ENCODE measurements at regions not wholly inside any gene's neighbourhood (a gene's known extent, or its start where the extent isn't known, plus 50 kb on each side); places are given as distances from the start of the nearest gene placed in this dataset.
A peak's percentile ranks its signal among the peaks of the same experiment; 100 is the strongest.
"Not testable (repeated sequence)": the region's sequence is repeated elsewhere in the genome, so short reads cannot be mapped to it uniquely, and the experiment has no call there.

DNA sequence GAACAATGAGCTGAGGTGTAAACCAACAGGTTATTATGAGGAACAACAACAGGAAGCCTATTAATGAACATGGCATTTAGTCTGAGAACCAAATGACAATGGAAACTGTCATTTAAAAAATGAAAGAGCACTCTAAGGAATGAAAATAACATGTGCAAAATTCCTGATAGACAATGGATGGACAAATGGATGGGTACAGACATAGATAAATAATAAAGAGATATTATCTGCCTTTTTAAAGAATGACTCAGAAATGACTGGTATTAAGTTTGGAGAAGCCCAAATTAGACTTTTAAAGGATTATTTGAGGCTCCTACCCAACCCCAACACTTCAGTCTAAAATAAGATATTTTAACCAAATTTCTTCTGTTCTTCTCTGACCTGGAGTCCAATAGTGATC, 650.5 kb upstream of the ZNF385D start:
- DNase-seq = no peak

DNA sequence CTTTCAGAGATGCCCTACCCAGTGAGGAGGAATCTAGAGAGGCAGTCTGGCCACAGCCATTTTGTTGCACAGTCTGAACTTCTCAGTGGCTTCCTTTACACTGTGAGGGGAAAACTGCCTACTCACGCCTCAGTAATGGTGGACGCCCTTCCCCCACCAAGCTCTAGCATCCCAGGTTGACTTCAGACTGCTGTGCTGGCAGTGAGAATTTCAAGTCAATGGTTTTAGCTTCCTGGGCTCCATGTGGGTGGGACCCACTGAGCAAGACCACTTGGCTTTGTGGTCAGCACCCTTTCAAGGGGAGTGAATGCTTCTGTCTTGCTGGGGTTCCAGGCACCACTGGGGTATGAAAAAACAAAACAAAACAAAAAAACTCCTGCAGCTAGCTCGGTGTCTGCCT, 663.2 kb upstream of the ZNF385D start:
- no peak for DNase-seq

DNA sequence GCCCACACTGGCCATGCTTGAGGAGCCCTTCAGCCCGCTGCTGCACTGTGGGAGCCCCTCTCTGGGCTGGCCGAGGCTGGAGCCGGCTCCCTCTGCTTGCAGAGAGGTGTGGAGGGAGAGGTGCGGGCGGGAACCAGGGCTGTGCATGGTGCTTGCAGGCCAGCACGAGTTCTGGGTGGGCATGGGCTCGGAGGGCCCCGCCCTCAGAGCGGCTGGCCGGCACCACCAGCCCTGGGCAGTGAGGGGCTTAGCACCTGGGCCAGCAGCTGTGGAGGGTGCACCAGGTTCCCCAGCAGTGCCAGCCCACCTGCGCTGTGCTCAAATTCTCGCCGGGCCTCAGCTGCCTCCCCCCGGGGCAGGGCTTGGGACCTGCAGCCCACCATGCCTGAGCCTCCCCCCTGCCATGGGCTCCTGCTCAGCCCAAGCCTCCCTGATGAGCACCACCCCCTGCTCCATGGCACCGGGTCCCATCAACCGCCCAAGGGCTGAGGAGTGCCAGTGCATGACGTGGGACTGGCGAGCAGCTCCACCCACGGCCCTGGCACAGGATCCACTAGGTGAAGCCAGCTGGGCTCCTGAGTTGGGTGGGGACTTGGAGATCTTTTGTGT, 665.9 kb upstream of the ZNF385D start:
- DNase-seq = not testable (repeated sequence)

DNA sequence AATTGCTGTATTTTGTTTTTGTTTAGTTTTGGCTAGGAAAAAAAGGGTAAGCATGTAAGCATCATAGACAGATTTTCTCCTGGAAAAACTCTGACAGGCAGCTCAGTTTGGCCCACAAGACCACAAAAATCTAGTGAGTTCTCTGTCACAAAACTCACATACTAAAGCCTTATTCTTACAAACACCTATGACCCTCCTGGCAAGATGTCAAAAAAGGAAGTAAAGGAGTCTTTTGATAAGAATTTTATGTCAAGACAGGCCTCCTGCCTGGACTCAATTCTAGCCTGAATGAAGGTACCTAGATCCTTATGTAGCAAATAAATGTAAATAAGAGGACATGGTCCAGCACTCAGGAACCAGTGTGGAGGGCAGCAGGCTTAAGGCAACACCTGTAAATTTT, 668.3 kb upstream of the ZNF385D start:
- DNase-seq = no peak

DNA sequence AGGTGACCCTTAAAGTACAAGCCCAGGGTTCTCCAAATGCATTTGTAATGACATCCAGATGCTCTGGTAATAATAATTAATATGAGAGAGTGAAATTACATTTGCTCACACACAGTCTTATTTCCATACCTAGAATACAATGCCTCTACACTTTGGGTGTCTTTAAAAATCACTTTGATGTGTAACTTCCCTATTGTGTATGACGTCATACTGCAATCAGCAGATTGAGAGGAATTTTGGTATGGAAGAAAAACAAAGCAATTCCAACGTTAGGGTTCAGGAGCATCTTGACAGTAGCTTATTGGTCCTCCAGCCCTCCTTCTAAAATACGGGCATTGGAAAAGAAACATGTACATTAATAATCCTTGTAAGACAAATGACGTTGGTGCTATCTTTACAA, 670.6 kb upstream of the ZNF385D start:
- DNase-seq = no peak

DNA sequence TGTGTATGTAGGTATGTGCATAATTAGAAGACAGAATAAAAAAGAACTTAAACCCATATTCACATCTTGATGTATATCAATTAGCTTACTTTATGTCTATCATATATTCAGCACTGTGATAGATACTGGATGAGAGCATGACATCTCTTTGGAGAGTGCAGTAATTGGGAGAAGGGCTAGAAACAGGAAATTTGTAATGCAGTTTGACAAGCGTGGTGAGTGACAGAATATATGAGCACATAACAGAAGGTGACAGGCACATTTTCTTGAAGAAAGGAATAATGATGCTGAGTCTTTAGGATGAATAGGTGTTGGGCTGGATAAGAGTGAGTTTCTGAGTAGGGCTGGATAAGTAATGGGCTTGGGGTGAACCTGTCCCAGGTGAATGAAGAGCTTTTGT, 680.3 kb upstream of the ZNF385D start:
- no peak for DNase-seq

DNA sequence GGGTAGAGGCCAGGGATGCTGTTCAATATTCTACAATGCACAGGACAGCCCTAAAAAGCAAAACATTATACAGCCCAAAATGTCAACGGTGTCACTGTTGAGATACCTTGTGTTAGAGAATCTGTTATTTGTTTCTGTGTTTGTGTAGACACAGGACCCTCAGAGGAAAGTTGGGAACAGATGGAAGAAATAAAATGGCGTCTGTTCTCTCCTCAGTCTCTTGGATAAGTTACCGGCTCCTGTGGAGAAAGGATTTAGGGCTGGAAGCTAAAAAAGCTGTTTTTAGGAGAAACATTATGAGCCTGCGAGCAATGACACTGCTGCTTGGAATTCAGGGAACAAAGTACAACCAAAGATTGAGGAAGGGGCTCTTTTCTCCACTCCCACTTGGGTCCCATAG, 688.6 kb upstream of the ZNF385D start:
- no peak for DNase-seq

DNA sequence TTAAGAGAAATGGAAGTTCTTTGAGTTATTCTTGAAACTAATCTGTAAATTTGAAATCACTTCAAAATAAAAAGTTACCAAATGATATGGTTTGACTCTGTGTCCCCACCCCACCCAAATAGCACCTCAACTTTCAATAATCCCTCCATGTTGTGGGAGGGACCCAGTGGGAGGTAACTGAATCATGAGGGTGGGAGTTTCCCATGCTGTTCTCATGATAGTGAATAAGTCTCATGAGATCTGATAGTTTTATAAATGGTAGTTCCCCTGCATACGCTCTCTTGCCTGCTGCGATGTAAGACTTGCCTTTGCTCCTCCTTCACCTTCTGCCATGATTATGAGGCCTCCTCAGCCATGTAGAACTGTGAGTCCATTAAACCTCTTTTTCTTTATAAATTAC, 690.7 kb upstream of the ZNF385D start:
- no peak for DNase-seq

DNA sequence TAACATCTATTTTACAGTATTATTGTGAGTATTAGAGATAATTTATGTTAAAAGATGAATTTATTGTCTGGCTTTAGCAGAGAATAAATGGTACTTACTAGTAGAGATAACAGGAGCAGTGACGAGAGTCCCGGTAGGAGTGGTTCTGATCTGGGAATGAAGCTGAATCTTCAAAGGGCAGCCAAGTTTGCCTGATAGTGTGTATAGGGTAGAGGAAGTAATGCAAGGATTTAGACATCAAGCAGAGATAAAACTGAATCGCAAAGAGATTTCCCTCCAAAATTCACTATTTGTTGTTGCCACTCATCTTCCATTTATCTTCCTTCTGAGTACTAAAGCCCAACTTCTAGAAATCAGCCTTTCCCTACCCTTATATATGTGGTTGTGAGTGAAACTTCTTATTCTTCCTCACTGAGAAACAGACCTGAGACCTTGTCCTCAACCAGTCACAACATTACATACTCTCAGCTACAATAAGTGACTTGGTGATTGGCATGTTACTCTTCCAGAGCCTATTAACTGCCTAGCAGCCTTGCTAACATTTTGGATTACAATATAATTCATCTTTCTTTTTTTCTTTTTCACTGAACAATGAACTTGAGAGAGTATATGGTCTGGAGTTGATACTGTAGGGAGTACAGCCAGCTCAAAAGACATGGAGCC, 692.7 kb upstream of the ZNF385D start:
- no peak for DNase-seq

DNA sequence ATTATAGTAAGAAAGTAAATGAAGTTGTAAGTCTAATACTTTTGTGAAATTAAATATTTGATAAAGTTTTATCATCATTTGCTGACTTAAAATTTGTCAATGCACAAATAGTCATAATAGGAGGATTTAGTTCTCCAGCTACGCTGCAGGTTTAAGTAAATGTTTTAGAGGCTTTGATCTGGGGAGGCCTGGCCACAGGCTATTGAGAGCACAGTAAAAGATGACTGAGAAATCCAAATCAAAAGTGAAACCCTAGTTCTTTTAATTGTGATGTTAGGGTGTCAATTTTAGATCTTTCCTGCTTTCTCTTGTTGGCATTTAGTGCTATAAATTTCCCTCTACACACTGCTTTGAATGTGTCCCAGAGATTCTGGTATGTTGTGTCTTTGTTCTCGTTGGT, 694.3 kb upstream of the ZNF385D start:
- DNase-seq = not testable (repeated sequence)

DNA sequence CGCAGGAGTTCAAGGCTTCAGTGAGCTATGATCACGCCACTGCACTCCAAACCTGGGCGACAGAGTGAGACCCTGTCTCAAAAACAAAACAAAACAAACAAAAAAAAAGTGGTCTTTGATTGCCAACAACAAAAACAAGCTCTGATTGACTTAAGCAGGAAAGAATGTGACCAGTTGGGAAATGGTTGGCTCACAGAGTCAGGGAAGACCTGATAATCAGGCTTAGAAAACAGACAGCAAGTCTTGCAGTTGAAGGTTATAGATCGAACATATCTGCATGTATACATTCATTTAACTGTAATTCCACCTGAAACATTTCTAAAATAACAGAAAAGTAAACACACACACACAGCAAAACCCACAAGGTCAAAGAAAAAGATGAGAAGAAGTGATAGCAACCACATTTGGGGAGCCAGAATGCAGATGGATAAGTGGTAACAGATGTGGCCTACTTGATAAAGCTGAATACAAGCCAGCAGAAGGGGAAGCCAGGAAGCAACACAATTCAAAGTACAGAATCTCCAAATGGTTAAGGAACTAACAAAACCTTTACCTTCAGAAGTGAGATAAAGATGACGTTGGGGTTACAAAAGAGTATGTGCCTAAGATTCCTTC, 699.9 kb upstream of the ZNF385D start:
- peak; percentile 0 for DNase-seq

DNA sequence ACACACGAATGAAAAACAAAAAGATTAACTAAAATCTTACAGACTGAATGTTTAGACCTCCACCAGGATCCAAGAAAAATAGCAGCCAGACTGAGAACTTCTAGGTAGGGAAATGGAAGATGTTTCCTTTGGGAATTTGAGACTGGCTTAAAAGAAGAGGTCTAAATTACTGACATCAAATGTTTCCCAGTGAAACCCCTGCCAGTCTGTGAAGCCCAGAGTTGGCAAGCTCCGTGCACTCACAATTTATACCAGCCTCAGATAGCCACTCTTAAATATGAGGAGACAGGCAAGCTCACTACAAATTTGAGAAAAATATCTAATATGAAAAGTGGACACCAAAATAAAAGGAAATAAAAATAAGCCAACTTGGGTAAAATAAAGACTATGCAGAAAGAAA, 700.5 kb upstream of the ZNF385D start:
- DNase-seq = no peak

DNA sequence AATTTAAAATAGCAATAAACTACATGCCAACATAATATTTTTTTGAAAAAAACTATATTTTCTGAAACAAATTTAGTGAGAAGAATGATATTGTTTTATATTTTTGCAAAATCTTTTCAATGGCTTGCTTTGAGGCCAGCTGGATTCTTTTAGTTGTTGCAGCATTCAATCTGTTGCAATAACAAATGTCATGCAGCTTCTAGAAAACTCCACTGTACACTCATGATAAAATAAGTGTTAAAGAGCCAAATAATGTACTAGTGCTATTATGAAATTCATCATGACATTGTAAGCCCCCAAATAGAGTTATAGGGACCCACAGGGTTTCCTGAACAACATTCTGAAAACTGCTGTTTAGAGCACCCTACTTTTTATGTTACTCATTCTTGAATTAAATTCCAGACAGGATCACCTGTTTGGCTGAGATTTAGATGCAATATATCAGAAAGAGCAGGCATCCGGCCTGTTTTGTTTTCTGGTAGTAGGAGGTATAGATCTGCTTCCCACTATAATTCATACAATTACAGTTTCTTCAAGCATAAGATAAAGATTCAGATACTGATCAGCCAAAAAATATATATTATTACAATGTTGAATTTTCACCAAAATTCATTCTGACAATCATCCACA, 703.0 kb upstream of the ZNF385D start:
- DNase-seq = no peak

DNA sequence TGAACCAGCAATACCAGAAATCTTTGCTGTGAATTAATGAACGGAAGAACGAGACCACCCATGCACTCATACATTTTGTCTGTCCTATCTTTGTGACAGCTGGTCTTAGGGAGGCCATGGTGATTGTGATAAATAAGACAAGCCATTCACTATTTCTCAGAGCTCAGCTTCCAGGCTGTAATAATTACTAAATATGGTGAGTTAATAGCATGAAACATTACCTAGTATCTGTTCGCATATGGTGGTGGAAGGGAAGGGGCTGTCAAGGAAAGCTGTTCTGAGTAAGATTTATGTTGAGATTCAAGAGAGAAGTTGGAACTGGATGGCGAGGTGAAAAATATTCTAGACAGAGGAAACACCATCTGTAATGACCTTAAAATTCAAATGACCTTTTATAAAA, 719.0 kb upstream of the ZNF385D start:
- no peak for DNase-seq

DNA sequence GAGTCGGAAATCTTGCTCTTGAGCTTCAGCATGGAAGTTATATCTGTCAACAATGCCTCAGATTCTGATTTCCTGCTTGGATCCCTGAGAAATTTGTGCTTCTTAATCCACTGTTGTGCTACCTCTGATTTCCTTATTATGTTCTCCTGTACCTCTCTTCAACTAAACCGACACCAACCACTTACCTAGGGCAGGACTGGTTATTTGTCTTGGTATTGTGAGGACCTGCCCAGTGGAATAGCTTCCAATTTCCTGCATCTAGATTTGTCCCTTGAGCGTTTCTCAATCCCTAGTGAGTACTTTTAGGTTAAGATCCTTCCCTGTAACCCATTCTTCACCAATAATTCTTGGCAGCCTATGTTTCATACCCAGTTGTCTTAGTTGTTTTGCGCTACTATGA, 720.5 kb upstream of the ZNF385D start:
- DNase-seq = no peak

DNA sequence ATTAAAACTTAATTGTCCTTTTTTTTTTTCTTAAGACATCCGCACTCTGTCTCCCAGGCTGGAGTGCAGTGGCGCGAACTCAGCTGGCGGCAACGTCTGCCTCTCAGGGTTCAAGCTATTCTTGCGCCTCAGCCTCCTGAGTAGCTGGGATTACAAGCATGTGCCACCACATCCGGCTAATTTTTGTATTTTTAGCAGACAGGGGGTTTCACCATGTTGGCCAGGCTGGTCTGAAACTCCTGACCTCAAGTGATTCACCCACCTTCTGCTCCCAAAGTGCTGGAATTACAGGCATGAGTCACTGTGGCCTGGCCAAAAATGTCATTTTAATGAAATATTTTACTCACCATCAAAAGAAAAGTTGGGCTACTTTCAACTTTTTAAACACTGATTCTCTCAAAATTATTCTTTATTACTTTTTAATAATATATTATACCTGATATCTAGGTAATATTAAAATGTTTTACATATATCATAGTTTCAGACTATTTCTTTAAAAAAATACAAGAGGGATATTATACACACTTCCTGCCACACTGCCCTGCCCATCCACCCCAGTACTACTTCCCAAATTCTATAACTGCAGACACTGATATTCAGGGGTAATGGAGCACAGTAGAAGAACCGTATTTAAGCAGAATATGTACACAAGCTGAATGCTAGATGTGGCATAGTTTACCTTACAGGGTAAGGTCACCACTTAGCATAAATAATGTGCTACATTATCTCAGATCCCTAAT, 723.9 kb upstream of the ZNF385D start:
- DNase-seq = peak; percentile 50

DNA sequence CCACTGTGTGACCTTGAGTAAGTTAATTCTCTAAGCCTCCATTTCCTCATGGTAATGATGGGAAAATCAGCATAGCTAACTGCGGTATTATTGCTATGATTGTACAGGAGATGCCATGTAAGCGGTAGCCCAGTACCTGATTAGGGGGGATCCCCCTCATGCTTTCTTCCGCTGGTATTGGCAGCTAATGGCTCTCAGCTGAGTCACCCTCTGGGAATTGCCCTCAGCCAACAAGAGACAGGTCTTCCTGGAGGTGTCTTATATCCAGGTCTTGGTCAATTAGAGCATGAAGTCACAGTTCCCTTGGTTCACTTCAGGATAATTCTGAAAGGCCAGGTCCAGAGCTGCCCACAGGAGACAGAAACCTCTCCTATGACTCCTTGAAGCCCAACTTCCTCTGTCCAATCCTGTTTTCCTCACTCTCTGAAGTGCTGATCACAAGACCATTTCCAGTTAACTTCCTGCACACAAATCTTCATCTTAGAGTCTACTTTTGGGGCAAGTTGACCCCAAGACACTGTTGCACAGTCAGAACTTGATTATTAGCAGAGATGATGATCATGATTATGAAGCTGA, 724.7 kb upstream of the ZNF385D start:
- no peak for DNase-seq

DNA sequence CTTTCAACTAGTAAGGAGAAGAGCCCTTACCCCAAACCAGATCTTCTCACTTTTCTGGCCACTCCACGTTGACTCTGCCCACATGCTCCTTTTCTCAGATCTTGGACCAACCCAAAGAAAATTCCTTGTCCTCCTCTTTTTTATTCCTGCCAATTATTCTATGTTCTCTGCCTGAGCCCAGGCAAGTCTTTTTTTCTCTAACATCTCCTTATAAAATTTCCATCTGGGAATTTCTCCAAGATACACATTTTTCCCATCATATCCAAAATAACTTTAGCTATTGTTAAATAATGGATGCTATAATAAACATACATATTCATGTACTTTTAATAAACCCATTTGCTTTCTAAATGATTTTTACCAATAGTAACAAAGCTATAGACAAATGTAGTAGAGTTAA, 726.0 kb upstream of the ZNF385D start:
- DNase-seq = no peak

DNA sequence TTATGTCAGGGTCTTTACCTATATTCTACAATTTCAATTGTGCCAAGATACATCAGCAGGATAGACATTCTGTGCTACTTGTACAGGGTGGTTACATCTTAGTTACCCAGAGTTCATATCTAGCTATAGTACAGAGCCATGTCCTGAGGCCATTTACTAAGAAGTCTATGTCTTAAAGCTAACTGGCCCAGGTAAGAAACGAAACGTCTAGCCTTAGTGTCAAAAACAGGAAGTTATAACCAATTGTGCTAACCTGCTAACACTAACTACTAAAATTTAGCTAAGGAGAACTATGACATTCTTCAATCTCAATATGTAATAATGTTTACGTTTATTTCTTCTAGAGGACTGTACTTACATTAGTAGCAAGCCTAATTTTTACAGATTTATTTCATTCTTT, 717.2 kb upstream of the UBE2E2 start:
- DNase-seq = no peak

DNA sequence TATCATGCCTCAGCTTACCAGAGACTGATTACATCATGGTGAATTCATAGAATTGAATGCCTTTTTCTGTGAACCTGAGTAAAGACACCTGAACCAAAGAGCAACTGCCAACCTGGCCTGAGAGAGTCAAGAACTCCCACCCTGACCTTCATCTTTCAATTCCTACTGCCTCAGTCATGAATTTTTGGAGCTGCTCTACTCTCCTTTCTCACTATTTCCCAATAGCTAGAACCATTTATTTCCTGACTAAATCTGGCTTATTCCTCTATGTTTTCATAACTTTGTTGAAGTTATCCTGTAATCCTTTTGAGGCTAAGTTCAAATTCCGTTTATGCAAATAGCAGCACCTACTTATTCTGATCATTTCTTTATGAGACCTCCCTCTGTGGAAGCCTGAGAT, 712.4 kb upstream of the UBE2E2 start:
- DNase-seq = no peak

DNA sequence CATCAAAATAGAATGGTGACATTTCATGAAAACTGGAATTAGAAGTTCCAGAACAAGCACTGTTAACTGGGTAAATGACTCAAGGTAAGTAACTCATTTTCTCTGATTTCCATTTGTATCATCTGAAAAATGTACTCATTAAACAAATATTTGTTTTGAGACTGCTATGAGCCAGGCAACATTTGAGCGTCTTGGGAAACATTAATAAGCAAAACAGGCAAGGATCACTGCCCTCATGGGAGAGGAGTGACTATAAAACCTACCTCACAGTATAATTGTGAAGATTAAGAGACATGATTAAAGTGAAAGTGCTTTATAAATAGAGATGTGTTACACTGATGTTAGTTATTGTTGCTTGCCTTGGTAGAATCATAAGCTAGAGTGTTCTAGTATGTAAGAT, 711.8 kb upstream of the UBE2E2 start:
- no peak for DNase-seq

DNA sequence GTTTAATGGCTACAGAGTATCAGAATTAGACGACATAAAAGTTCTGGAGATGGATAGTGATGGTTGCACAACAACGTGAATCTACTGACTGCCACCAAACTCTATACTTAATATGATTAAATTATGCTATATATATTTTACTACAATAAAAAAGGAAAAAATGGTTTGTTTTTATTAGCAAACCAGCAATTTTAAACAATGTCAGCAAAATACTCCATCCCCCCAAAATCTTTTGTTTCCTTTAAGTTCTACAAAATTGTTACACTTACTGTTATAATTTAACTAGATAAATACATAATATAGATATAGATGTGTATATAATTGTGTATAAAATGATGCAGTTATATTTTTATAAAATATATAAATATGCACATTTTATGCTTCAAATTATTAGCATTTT, 710.8 kb upstream of the UBE2E2 start:
- no peak for DNase-seq

DNA sequence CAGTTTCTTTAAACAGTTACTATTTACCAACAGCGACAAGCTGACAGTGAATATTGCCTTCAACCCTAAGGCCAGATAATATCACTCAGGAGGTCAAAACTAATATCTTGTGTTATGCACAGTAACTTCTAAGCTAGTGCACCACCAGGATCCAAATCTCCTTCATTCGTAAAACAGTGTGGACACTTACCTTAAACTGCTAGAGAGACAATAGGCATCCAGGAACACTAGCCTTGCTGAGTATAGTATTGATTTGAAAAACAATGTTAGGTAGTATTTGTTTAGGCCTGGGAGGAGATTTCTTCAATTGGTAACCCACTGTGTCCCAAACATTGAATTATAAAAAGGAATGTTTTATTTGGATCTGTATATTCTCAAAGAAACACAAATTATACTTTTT, 707.9 kb upstream of the UBE2E2 start:
- DNase-seq = no peak
